ENCODE measurements at regions not wholly inside any gene's neighbourhood (a gene's known extent, or its start where the extent isn't known, plus 50 kb on each side); places are given as distances from the start of the nearest gene placed in this dataset.

- Histone ChIP-seq H3K9me2 (replicated peaks; ENCODE audit: low read length) (no peaks in the 10 kb centered on the region), H3K36me3 (ENCODE audit: low read depth, low read length) (no peaks in the 10 kb centered on the region), H3F3A (ENCODE audit: low read length, unreplicated experiment) (no peaks in the 10 kb centered on the region), H3K9ac (ENCODE audit: low read length) (no peak overlapping the region), H4K20me1 (ENCODE audit: low read length) (no peaks in the 10 kb centered on the region), H3K27ac (ENCODE audit: low read length) (no peak overlapping the region), H3K27me3 (ENCODE audit: low read length) (no peaks in the 10 kb centered on the region), H3K4me3 (ENCODE audit: low read length) (no peak overlapping the region), H3K4me1 (ENCODE audit: insufficient read depth, low read length) (peaks cover 13% of the 10 kb centered on the region), H3K79me2 (ENCODE audit: low read length) (no peaks in the 10 kb centered on the region), H2AFZ (ENCODE audit: low read length) (no peak overlapping the region), H3K4me2 (ENCODE audit: low read length) (no peak overlapping the region), H3K9me3 (ENCODE audit: low read length) (no peaks in the 10 kb centered on the region)
- ChIA-PET POLR2A (ENCODE audit: unreplicated experiment) (no interaction called here), CTCF (no interaction called here)
- intact Hi-C loops (cut with micrococcal nuclease) = no loop called here
- BruUV-seq (replicated peaks) = no TSS peak
- no peak for DNase-seq
- no peak for ATAC-seq
- TF ChIP-seq EZH2phosphoT487 (IDR thresholded peaks at IDR 0.05; ENCODE audit: borderline replicate concordance, low read length) (no peak), EZH2 (IDR thresholded peaks at IDR 0.05; ENCODE audit: low read length, unreplicated experiment) (no peak)
- TF ChIP-seq, protein P1, sequence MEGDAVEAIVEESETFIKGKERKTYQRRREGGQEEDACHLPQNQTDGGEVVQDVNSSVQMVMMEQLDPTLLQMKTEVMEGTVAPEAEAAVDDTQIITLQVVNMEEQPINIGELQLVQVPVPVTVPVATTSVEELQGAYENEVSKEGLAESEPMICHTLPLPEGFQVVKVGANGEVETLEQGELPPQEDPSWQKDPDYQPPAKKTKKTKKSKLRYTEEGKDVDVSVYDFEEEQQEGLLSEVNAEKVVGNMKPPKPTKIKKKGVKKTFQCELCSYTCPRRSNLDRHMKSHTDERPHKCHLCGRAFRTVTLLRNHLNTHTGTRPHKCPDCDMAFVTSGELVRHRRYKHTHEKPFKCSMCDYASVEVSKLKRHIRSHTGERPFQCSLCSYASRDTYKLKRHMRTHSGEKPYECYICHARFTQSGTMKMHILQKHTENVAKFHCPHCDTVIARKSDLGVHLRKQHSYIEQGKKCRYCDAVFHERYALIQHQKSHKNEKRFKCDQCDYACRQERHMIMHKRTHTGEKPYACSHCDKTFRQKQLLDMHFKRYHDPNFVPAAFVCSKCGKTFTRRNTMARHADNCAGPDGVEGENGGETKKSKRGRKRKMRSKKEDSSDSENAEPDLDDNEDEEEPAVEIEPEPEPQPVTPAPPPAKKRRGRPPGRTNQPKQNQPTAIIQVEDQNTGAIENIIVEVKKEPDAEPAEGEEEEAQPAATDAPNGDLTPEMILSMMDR (conservative IDR thresholded peaks at IDR 0.05; ENCODE audit: low read depth, low read length) = no peak
These were observed 65.8 kb upstream of the GATA6 start for GRCh38 chr18:22103647-22104031.

DNA sequence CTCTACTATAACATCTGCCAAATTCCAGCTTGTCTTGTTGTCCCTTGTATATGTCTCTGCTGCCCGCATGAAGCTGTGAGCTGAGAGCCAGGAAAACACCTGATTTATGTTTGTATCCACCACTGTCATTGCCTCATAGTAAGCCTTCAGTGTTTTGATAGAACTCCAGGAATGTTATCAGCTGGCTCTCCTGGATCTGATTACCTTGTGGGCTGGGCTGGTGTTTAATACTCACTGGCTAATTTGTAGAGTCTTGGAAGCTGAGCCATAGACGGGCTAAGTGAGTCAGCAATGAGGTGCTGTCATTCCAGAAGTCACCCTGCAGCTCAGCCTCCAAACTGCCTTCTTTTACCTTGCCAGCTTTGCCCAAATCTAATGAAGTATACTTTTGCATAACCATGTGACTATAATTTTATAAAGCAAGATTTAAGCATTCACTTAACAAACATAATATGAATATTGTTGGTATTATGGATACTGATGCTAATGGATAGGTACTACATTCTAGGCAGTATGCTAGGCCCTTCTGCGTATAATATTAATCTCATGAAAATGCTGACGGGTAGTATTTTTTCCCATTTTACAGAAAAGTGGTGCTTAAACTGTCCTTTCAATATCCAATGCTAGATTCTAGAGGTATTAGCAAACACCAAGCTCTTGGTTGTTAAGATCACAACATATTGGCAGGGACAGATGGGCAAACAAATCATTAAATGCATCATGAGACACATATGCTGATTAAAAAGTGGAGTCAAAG is 62.7 kb upstream of the GATA6 start:
- Histone ChIP-seq H3K27me3 (ENCODE audit: low read length) (no peaks in the 10 kb centered on the region), H4K20me1 (ENCODE audit: low read length) (no peaks in the 10 kb centered on the region), H3K4me3 (ENCODE audit: low read length) (no peak overlapping the region), H2AFZ (ENCODE audit: low read length) (no peak overlapping the region), H3K9ac (ENCODE audit: low read length) (no peak overlapping the region), H3K4me1 (ENCODE audit: insufficient read depth, low read length) (peaks cover 13% of the 10 kb centered on the region), H3K9me2 (replicated peaks; ENCODE audit: low read length) (no peaks in the 10 kb centered on the region), H3K36me3 (ENCODE audit: low read depth, low read length) (no peaks in the 10 kb centered on the region), H3F3A (ENCODE audit: low read length, unreplicated experiment) (no peaks in the 10 kb centered on the region), H3K79me2 (ENCODE audit: low read length) (no peaks in the 10 kb centered on the region), H3K27ac (ENCODE audit: low read length) (no peak overlapping the region), H3K9me3 (ENCODE audit: low read length) (no peaks in the 10 kb centered on the region), H3K4me2 (ENCODE audit: low read length) (peak overlapping the region; percentile 18; the same call in 1 of the 2 replicates)
- no TSS peak for BruUV-seq (replicated peaks)
- TF ChIP-seq EZH2phosphoT487 (IDR thresholded peaks at IDR 0.05; ENCODE audit: borderline replicate concordance, low read length) = no peak
- TF ChIP-seq, protein P1 (conservative IDR thresholded peaks at IDR 0.05; ENCODE audit: low read depth, low read length) = no peak
- TF ChIP-seq EZH2 (IDR thresholded peaks at IDR 0.05; ENCODE audit: low read length, unreplicated experiment) = no peak
- intact Hi-C loops (cut with micrococcal nuclease) = loop anchor here (1.0 to 5.0 kb wide), 2 partner anchors 108 to 456 kb away; no protein-coding TSS in a partner anchor
- DNase-seq = peak; percentile 79
- ATAC-seq = peak; percentile 97
- ChIA-PET CTCF (no interaction called here), POLR2A (ENCODE audit: unreplicated experiment) (interaction anchor here (0.6 kb wide), 1 partner anchor 111 kb away, joined by 5 read pairs; no protein-coding TSS in a partner anchor)

- CTCF ChIA-PET = interaction anchor here (0.5 to 0.7 kb wide), 4 partner anchors 169 to 754 kb away, joined by 3 read pairs; no protein-coding TSS in a partner anchor
- no peaks in the 10 kb centered on the region for H3K27me3 ChIP-seq (ENCODE audit: low read length)
- intact Hi-C loops (cut with micrococcal nuclease) = loop anchor here (5.0 kb wide), 1 partner anchor 454 kb away; no protein-coding TSS in a partner anchor
- POLR2A ChIA-PET (ENCODE audit: unreplicated experiment) = no interaction called here
- H3K27ac ChIP-seq (ENCODE audit: low read length) = no peak overlapping the region
- peaks cover 13% of the 10 kb centered on the region for H3K4me1 ChIP-seq (ENCODE audit: insufficient read depth, low read length)
- no peak for TF ChIP-seq EZH2phosphoT487 (IDR thresholded peaks at IDR 0.05; ENCODE audit: borderline replicate concordance, low read length)
- TF ChIP-seq, protein P1 (conservative IDR thresholded peaks at IDR 0.05; ENCODE audit: low read depth, low read length) = peak; percentile 49
- H3K9me3 ChIP-seq (ENCODE audit: low read length) = no peaks in the 10 kb centered on the region
- no peaks in the 10 kb centered on the region for H4K20me1 ChIP-seq (ENCODE audit: low read length)
- no peak overlapping the region for H3K4me3 ChIP-seq (ENCODE audit: low read length)
- H3K79me2 ChIP-seq (ENCODE audit: low read length) = no peaks in the 10 kb centered on the region
- no peaks in the 10 kb centered on the region for H3F3A ChIP-seq (ENCODE audit: low read length, unreplicated experiment)
- no peak overlapping the region for H3K4me2 ChIP-seq (ENCODE audit: low read length)
- no peaks in the 10 kb centered on the region for H3K36me3 ChIP-seq (ENCODE audit: low read depth, low read length)
- DNase-seq (no peak), ATAC-seq (peak; percentile 33)
- no peak overlapping the region for H2AFZ ChIP-seq (ENCODE audit: low read length)
- no peak overlapping the region for H3K9ac ChIP-seq (ENCODE audit: low read length)
- H3K9me2 ChIP-seq (replicated peaks; ENCODE audit: low read length) = no peaks in the 10 kb centered on the region
- no TSS peak for BruUV-seq (replicated peaks)
These were observed 60.7 kb upstream of the GATA6 start for GRCh38 chr18:22108674-22109073.
